ENCODE measurements at regions not wholly inside any gene's neighbourhood (a gene's known extent, or its start where the extent isn't known, plus 50 kb on each side); places are given as distances from the start of the nearest gene placed in this dataset.

- DNase-seq (ENCODE audit: insufficient read length, low spot score) (no peak), FAIRE-seq (no peak)
- no peak for TF ChIP-seq POU2F2 (IDR thresholded peaks at IDR 0.05; ENCODE audit: low read depth, low read length)
- TF ChIP-seq POLR2A (IDR thresholded peaks at IDR 0.05; ENCODE audit: low read depth, low read length), result no peak
- no peak for TF ChIP-seq SPI1 (IDR thresholded peaks at IDR 0.05; ENCODE audit: low read depth, low read length)
- TF ChIP-seq PAX5 (IDR thresholded peaks at IDR 0.05; ENCODE audit: insufficient read depth, low read length, severe bottlenecking), result no peak
- no peak for TF ChIP-seq TAF1 (IDR thresholded peaks at IDR 0.05; ENCODE audit: low read depth, low read length)
- no peak for TF ChIP-seq POLR2AphosphoS5 (IDR thresholded peaks at IDR 0.05; ENCODE audit: low read depth, low read length)
These were observed 279.5 kb downstream of the TMEM114 start for GRCh38 chr16:8310816-8311215.

- DNase-seq (ENCODE audit: insufficient read length, low spot score) (no peak), FAIRE-seq (no peak)
- TF ChIP-seq POLR2AphosphoS5 (IDR thresholded peaks at IDR 0.05; ENCODE audit: low read depth, low read length) (no peak), TAF1 (IDR thresholded peaks at IDR 0.05; ENCODE audit: low read depth, low read length) (no peak), PAX5 (IDR thresholded peaks at IDR 0.05; ENCODE audit: insufficient read depth, low read length, severe bottlenecking) (no peak), SPI1 (IDR thresholded peaks at IDR 0.05; ENCODE audit: low read depth, low read length) (no peak), POLR2A (IDR thresholded peaks at IDR 0.05; ENCODE audit: low read depth, low read length) (no peak), POU2F2 (IDR thresholded peaks at IDR 0.05; ENCODE audit: low read depth, low read length) (no peak)
These were observed 280.0 kb downstream of the TMEM114 start for GRCh38 chr16:8310323-8310722.

- DNase-seq (ENCODE audit: insufficient read length, low spot score) (no peak), FAIRE-seq (no peak)
- TF ChIP-seq PAX5 (IDR thresholded peaks at IDR 0.05; ENCODE audit: insufficient read depth, low read length, severe bottlenecking) (no peak), POLR2AphosphoS5 (IDR thresholded peaks at IDR 0.05; ENCODE audit: low read depth, low read length) (no peak), TAF1 (IDR thresholded peaks at IDR 0.05; ENCODE audit: low read depth, low read length) (no peak), POLR2A (IDR thresholded peaks at IDR 0.05; ENCODE audit: low read depth, low read length) (no peak), POU2F2 (IDR thresholded peaks at IDR 0.05; ENCODE audit: low read depth, low read length) (no peak), SPI1 (IDR thresholded peaks at IDR 0.05; ENCODE audit: low read depth, low read length) (no peak)
These were observed 285.1 kb downstream of the TMEM114 start for GRCh38 chr16:8305201-8305600.

- FAIRE-seq (no peak), DNase-seq (ENCODE audit: insufficient read length, low spot score) (no peak)
- TF ChIP-seq POLR2A (IDR thresholded peaks at IDR 0.05; ENCODE audit: low read depth, low read length) (no peak), PAX5 (IDR thresholded peaks at IDR 0.05; ENCODE audit: insufficient read depth, low read length, severe bottlenecking) (no peak), SPI1 (IDR thresholded peaks at IDR 0.05; ENCODE audit: low read depth, low read length) (no peak), TAF1 (IDR thresholded peaks at IDR 0.05; ENCODE audit: low read depth, low read length) (no peak), POU2F2 (IDR thresholded peaks at IDR 0.05; ENCODE audit: low read depth, low read length) (no peak), POLR2AphosphoS5 (IDR thresholded peaks at IDR 0.05; ENCODE audit: low read depth, low read length) (no peak)
These were observed 290.7 kb downstream of the TMEM114 start for GRCh38 chr16:8299635-8300034.

GRCh38 chr16:8295513-8296237 is 294.6 kb downstream of the TMEM114 start:
- TF ChIP-seq POLR2AphosphoS5 (IDR thresholded peaks at IDR 0.05; ENCODE audit: low read depth, low read length) (no peak), POLR2A (IDR thresholded peaks at IDR 0.05; ENCODE audit: low read depth, low read length) (no peak), TAF1 (IDR thresholded peaks at IDR 0.05; ENCODE audit: low read depth, low read length) (no peak), POU2F2 (IDR thresholded peaks at IDR 0.05; ENCODE audit: low read depth, low read length) (no peak), PAX5 (IDR thresholded peaks at IDR 0.05; ENCODE audit: insufficient read depth, low read length, severe bottlenecking) (no peak), SPI1 (IDR thresholded peaks at IDR 0.05; ENCODE audit: low read depth, low read length) (no peak)
- DNase-seq (ENCODE audit: insufficient read length, low spot score), result no peak

GRCh38 chr16:8293413-8293812 is 296.9 kb downstream of the TMEM114 start:
- FAIRE-seq (no peak), DNase-seq (ENCODE audit: insufficient read length, low spot score) (no peak)
- TF ChIP-seq TAF1 (IDR thresholded peaks at IDR 0.05; ENCODE audit: low read depth, low read length), result no peak
- TF ChIP-seq PAX5 (IDR thresholded peaks at IDR 0.05; ENCODE audit: insufficient read depth, low read length, severe bottlenecking), result no peak

More at GRCh38 chr16:8295513-8296237, 294.6 kb downstream of the TMEM114 start:
- FAIRE-seq, result no peak

- FAIRE-seq (no peak), DNase-seq (ENCODE audit: insufficient read length, low spot score) (no peak)
- no peak for TF ChIP-seq POU2F2 (IDR thresholded peaks at IDR 0.05; ENCODE audit: low read depth, low read length)
- TF ChIP-seq POLR2A (IDR thresholded peaks at IDR 0.05; ENCODE audit: low read depth, low read length), result no peak
- TF ChIP-seq TAF1 (IDR thresholded peaks at IDR 0.05; ENCODE audit: low read depth, low read length), result no peak
- TF ChIP-seq PAX5 (IDR thresholded peaks at IDR 0.05; ENCODE audit: insufficient read depth, low read length, severe bottlenecking), result no peak
- no peak for TF ChIP-seq SPI1 (IDR thresholded peaks at IDR 0.05; ENCODE audit: low read depth, low read length)
- no peak for TF ChIP-seq POLR2AphosphoS5 (IDR thresholded peaks at IDR 0.05; ENCODE audit: low read depth, low read length)
These were observed 298.0 kb downstream of the TMEM114 start for GRCh38 chr16:8292271-8292670.

- DNase-seq (ENCODE audit: insufficient read length, low spot score) (no peak), FAIRE-seq (no peak)
- TF ChIP-seq POU2F2 (IDR thresholded peaks at IDR 0.05; ENCODE audit: low read depth, low read length) (no peak), POLR2AphosphoS5 (IDR thresholded peaks at IDR 0.05; ENCODE audit: low read depth, low read length) (no peak), PAX5 (IDR thresholded peaks at IDR 0.05; ENCODE audit: insufficient read depth, low read length, severe bottlenecking) (no peak)
These were observed 304.0 kb downstream of the TMEM114 start for GRCh38 chr16:8286348-8286747.

GRCh38 chr16:8283195-8283594 is 307.1 kb downstream of the TMEM114 start:
- no peak for DNase-seq (ENCODE audit: insufficient read length, low spot score)
- FAIRE-seq, result no peak
- TF ChIP-seq SPI1 (IDR thresholded peaks at IDR 0.05; ENCODE audit: low read depth, low read length), result no peak
- TF ChIP-seq POU2F2 (IDR thresholded peaks at IDR 0.05; ENCODE audit: low read depth, low read length), result no peak
- no peak for TF ChIP-seq POLR2AphosphoS5 (IDR thresholded peaks at IDR 0.05; ENCODE audit: low read depth, low read length)
- no peak for TF ChIP-seq TAF1 (IDR thresholded peaks at IDR 0.05; ENCODE audit: low read depth, low read length)

GRCh38 chr16:8278031-8278580 is 312.2 kb downstream of the TMEM114 start:
- no peak for TF ChIP-seq POU2F2 (IDR thresholded peaks at IDR 0.05; ENCODE audit: low read depth, low read length)
- no peak for TF ChIP-seq TAF1 (IDR thresholded peaks at IDR 0.05; ENCODE audit: low read depth, low read length)
- TF ChIP-seq POLR2AphosphoS5 (IDR thresholded peaks at IDR 0.05; ENCODE audit: low read depth, low read length), result no peak
- TF ChIP-seq PAX5 (IDR thresholded peaks at IDR 0.05; ENCODE audit: insufficient read depth, low read length, severe bottlenecking), result no peak
- TF ChIP-seq SPI1 (IDR thresholded peaks at IDR 0.05; ENCODE audit: low read depth, low read length), result no peak
- no peak for TF ChIP-seq POLR2A (IDR thresholded peaks at IDR 0.05; ENCODE audit: low read depth, low read length)
- no peak for DNase-seq (ENCODE audit: insufficient read length, low spot score)
- no peak for FAIRE-seq

Data from GM12891 (cell line).